ENCODE measurements at regions not wholly inside any gene's neighbourhood (a gene's known extent, or its start where the extent isn't known, plus 50 kb on each side); places are given as distances from the start of the nearest gene placed in this dataset.

DNA sequence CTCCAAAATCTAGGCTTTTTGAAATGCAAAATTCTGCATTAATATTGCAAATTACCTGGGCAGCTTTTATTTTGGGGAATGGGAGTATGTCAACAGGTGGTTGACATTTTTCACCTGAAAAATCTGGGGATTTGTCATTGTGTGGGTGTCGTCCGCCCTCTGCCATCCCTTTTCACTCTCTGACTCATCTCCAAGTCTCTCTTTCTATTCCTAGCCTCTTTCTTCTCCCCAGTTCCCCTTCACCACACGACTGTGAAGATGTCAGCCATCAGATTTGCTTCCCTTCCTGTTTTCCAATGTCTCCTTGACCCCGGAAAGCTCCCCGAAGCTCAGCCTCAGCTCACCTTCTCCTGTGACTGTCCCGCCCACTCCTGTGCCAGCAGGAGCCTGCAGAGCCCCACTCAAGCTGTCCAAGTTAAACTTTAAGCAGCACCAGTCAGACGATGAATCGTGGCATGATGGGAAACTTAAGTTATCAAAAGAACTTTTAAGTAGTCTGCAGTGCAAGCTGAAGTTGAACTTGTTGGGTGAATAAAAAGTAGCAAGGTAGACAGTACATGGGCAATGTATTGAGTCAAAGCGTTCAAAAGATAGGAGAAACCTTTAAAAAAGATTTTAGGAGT, 590.2 kb downstream of the VRK1 start:
- DNase-seq: no peak
- Histone ChIP-seq H3K4me3 (ENCODE audit: low read length in 3 of 3) (no peak overlapping the region), H3K27me3 (ENCODE audit: control insufficient read depth, insufficient read depth, low read length) (no peaks in the 10 kb centered on the region), H3K4me1 (ENCODE audit: control insufficient read depth in 2 of 3, insufficient read depth in 2 of 3, low read depth in 1 of 3, low read length in 3 of 3) (no peaks in the 10 kb centered on the region), H3K27ac (ENCODE audit: low read depth in 2 of 2, low read length in 2 of 2) (no peak overlapping the region), H3K9ac (ENCODE audit: low read length in 3 of 3) (no peak overlapping the region), H3K36me3 (ENCODE audit: control insufficient read depth in 2 of 3, insufficient read depth in 3 of 3, low read length in 3 of 3) (no peaks in the 10 kb centered on the region), H3K9me3 (ENCODE audit: control insufficient read depth in 2 of 3, insufficient read depth in 1 of 3, low read length in 3 of 3) (no peaks in the 10 kb centered on the region)
- TF ChIP-seq, protein P1, sequence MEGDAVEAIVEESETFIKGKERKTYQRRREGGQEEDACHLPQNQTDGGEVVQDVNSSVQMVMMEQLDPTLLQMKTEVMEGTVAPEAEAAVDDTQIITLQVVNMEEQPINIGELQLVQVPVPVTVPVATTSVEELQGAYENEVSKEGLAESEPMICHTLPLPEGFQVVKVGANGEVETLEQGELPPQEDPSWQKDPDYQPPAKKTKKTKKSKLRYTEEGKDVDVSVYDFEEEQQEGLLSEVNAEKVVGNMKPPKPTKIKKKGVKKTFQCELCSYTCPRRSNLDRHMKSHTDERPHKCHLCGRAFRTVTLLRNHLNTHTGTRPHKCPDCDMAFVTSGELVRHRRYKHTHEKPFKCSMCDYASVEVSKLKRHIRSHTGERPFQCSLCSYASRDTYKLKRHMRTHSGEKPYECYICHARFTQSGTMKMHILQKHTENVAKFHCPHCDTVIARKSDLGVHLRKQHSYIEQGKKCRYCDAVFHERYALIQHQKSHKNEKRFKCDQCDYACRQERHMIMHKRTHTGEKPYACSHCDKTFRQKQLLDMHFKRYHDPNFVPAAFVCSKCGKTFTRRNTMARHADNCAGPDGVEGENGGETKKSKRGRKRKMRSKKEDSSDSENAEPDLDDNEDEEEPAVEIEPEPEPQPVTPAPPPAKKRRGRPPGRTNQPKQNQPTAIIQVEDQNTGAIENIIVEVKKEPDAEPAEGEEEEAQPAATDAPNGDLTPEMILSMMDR (IDR thresholded peaks at IDR 0.05; ENCODE audit: borderline replicate concordance, extremely low read depth, insufficient read depth): no peak
- intact Hi-C loops (cut with DNase I): no loop called here
- FAIRE-seq: no peak

DNA sequence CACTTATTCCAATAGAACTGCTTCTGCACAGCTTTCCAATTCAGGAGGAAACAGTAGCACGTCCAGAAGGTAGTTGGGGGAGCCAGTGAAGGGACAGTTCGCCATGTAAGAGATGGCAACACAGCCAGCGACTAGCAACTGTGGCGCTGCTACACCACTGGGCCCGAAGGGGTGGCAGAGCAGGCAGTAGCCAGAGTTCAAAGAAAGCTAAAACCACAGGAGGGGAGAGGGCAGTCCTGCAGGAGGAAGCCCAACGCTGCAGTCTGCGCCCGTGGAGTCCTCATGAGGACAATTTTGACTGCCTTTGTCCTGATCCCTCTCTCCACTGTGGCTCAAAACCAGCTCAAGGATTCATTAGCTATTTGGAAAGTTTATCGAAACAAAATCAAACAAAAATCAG, 591.2 kb downstream of the VRK1 start:
- DNase-seq (no peak), FAIRE-seq (no peak)

DNA sequence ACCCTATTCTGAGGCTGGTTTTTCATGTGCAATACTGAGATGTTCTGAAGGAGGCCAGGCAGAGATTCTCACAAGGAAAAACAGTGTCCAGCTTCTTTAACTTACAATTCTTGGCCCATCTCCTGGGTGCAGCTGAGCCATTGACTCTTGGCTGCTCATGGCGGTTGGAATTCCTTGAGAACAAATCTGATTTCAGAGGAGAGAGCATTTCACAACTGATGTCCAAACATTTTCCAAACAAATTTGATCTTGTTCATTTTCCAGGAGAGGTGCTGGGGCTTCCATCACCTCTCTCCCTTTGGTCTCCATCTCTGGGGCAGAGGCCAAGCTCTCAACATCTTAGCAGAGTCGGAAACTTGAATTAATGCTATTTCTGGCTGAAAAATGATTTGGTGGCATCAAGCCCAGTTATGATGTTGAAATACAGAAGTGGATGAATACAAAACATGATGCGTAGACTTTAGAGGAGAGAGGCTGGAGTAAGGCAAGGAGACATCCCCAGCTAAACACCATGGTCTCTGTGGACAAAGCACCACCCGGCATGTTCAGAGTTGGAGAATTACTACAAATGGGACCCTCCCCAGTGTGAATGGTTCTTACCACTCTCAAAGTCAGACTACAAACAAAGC, 593.0 kb downstream of the VRK1 start:
- no peak overlapping the region for H3K27ac ChIP-seq (ENCODE audit: low read depth in 2 of 2, low read length in 2 of 2)
- TF ChIP-seq, protein P1 (IDR thresholded peaks at IDR 0.05; ENCODE audit: borderline replicate concordance, extremely low read depth, insufficient read depth): no peak
- DNase-seq (no peak), FAIRE-seq (no peak)
- H3K9me3 ChIP-seq (ENCODE audit: control insufficient read depth in 2 of 3, insufficient read depth in 1 of 3, low read length in 3 of 3): no peaks in the 10 kb centered on the region
- no peak overlapping the region for H3K4me3 ChIP-seq (ENCODE audit: low read length in 3 of 3)
- H3K4me1 ChIP-seq (ENCODE audit: control insufficient read depth in 2 of 3, insufficient read depth in 2 of 3, low read depth in 1 of 3, low read length in 3 of 3): no peaks in the 10 kb centered on the region
- no peaks in the 10 kb centered on the region for H3K36me3 ChIP-seq (ENCODE audit: control insufficient read depth in 2 of 3, insufficient read depth in 3 of 3, low read length in 3 of 3)
- no peak overlapping the region for H3K9ac ChIP-seq (ENCODE audit: low read length in 3 of 3)
- no peaks in the 10 kb centered on the region for H3K27me3 ChIP-seq (ENCODE audit: control insufficient read depth, insufficient read depth, low read length)
- intact Hi-C loops (cut with DNase I): no loop called here

More for the DNA sequence above, 591.2 kb downstream of the VRK1 start:
- H3K9ac ChIP-seq (ENCODE audit: low read length in 3 of 3): no peak overlapping the region
- H3K4me1 ChIP-seq (ENCODE audit: control insufficient read depth in 2 of 3, insufficient read depth in 2 of 3, low read depth in 1 of 3, low read length in 3 of 3): no peaks in the 10 kb centered on the region
- no peaks in the 10 kb centered on the region for H3K36me3 ChIP-seq (ENCODE audit: control insufficient read depth in 2 of 3, insufficient read depth in 3 of 3, low read length in 3 of 3)
- H3K9me3 ChIP-seq (ENCODE audit: control insufficient read depth in 2 of 3, insufficient read depth in 1 of 3, low read length in 3 of 3): no peaks in the 10 kb centered on the region
- no peak overlapping the region for H3K4me3 ChIP-seq (ENCODE audit: low read length in 3 of 3)
- TF ChIP-seq, protein P1 (IDR thresholded peaks at IDR 0.05; ENCODE audit: borderline replicate concordance, extremely low read depth, insufficient read depth): no peak
- intact Hi-C loops (cut with DNase I): no loop called here
- no peaks in the 10 kb centered on the region for H3K27me3 ChIP-seq (ENCODE audit: control insufficient read depth, insufficient read depth, low read length)
- no peak overlapping the region for H3K27ac ChIP-seq (ENCODE audit: low read depth in 2 of 2, low read length in 2 of 2)

Data from kidney (tissue), 13 donors.